GM12891 (cell line): ENCODE measurements at regions not wholly inside any gene's neighbourhood (a gene's known extent, or its start where the extent isn't known, plus 50 kb on each side); places are given as distances from the start of the nearest gene placed in this dataset.

Source experiments
- POLR2A ChIP-seq: IDR thresholded peaks from 2 replicates; pipeline ENCODE4 v1.6.1; 2011; ENCODE audit warnings: low read depth, low read length, control low read depth
- POLR2AphosphoS5 ChIP-seq: IDR thresholded peaks from 2 replicates; pipeline ENCODE4 v1.6.1; 2011; ENCODE audit warnings: low read depth, low read length, control low read depth

DNA sequence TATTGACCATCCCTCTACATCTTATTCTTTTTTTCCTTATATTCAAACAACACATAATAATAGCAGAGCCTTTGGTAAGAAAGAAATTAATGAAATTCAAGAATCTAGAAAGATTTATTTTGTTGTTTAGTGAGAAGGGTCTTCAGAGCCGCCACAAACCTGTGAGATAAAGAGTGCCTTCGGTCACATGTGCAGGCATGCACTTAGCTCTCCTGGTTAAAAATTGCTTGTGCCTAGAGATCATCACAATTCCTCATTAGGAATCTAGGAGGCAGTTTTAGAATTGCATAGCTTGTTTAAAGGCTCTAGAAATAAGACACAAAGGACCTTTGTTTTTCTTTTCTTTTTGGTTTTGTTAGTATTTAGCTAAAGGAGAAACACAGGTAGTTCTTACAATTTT, 1948.4 kb upstream of the IGFBP7 start:
- no peak for TF ChIP-seq POLR2A
- TF ChIP-seq POLR2AphosphoS5, result no peak
